T-cell (primary cell): ENCODE measurements at regions not wholly inside any gene's neighbourhood (a gene's known extent, or its start where the extent isn't known, plus 50 kb on each side); places are given as distances from the start of the nearest gene placed in this dataset.

Source experiments
- ATAC-seq, 4 experiments: fragments of 200-7000 bp in 3 of 4; fragments of 150-1000 bp in 1 of 4; cut with Tn5 transposase; replicated peaks in 1 of 4; 1 replicate in 3 of 4; 2 replicates in 1 of 4; pipeline ENCODE4 v1.10.0; 2021; ENCODE audit warnings: moderate library complexity in 3 of 4, mild to moderate bottlenecking in 2 of 4, moderate number of reproducible peaks in 1 of 4
- CTCF ChIA-PET, 2 donors: fragments of 300-600 bp; sonication (Branson Sonifier 250); formaldehyde crosslinking; loops; one replicate each; lab custom pipeline; 2022; ENCODE audit warnings: antibody characterized with exemption in 2 of 2; lab: Charles Lee
- POLR2A ChIA-PET, 2 donors: fragments of 300-600 bp; sonication (Branson Sonifier 250); formaldehyde crosslinking; loops; one replicate each; lab custom pipeline; 2022; ENCODE audit warnings: antibody characterized with exemption in 2 of 2; lab: Charles Lee
- DNase-seq, 35 experiments: peaks; one replicate each; pipeline versions ENCODE4 v3.0.0 to v3.0.0-alpha.2; 2013 to 2023
- H3K27ac ChIP-seq: one replicate; pipeline ENCODE4 v1.5.1; 2013; ENCODE audit warnings: low read length
- H3K27me3 ChIP-seq, 2 experiments: replicated peaks in 1 of 2; 1 replicate in 1 of 2; 2 replicates in 1 of 2; pipeline versions ENCODE4 v1.6.1 to v1.7.0; 2013; ENCODE audit warnings: low read length in 1 of 2, mixed read lengths in 1 of 2; ENCODE audit not compliant: control insufficient read depth in 2 of 2, insufficient read depth in 2 of 2; ENCODE audit errors: extremely low read depth in 1 of 2
- H3K36me3 ChIP-seq, 2 donors: 1 replicate in 1 of 2; 2 replicates in 1 of 2; pipeline versions ENCODE4 v1.6.1 to v1.7.0; 2013; ENCODE audit warnings: low read length in 1 of 2; ENCODE audit not compliant: control insufficient read depth in 2 of 2, insufficient read depth in 1 of 2; ENCODE audit errors: extremely low read depth in 1 of 2
- H3K4me1 ChIP-seq, 2 experiments: 1 replicate in 1 of 2; 2 replicates in 1 of 2; pipeline versions ENCODE4 v1.6.1 to v1.7.0; 2013; ENCODE audit warnings: low read length in 2 of 2, mixed read lengths in 1 of 2; ENCODE audit not compliant: insufficient read depth in 2 of 2, control insufficient read depth in 1 of 2; ENCODE audit errors: extremely low read depth in 1 of 2
- H3K4me3 ChIP-seq, 2 donors: 1 replicate in 1 of 2; 2 replicates in 1 of 2; pipeline versions ENCODE4 v1.5.1 to v1.7.0; 2013; ENCODE audit warnings: mild to moderate bottlenecking in 2 of 2, low read length in 1 of 2, moderate library complexity in 1 of 2; ENCODE audit not compliant: control insufficient read depth in 1 of 2; ENCODE audit errors: extremely low read depth in 1 of 2
- H3K9me3 ChIP-seq: 2 replicates; pipeline ENCODE4 v1.7.0; 2013
- H3K27ac Mint-ChIP-seq, 2 donors: one replicate each; pipeline ENCODE4 v1.8.0; 2020 to 2021; ENCODE audit warnings: mild to moderate bottlenecking in 2 of 2, mixed read lengths in 2 of 2
- H3K27me3 Mint-ChIP-seq, 2 donors: one replicate each; pipeline ENCODE4 v1.8.0; 2021 to 2022; ENCODE audit warnings: mixed read lengths in 2 of 2
- H3K36me3 Mint-ChIP-seq: one replicate; pipeline ENCODE4 v1.8.0; 2021; ENCODE audit warnings: mixed read lengths
- H3K4me1 Mint-ChIP-seq, 3 donors: one replicate each; pipeline ENCODE4 v1.8.0; 2020 to 2022; ENCODE audit warnings: mixed read lengths in 3 of 3, mild to moderate bottlenecking in 1 of 3
- H3K4me3 Mint-ChIP-seq, 3 donors: one replicate each; pipeline ENCODE4 v1.8.0; 2020 to 2022; ENCODE audit warnings: mild to moderate bottlenecking in 3 of 3, mixed read lengths in 3 of 3, moderate library complexity in 3 of 3
- H3K9me3 Mint-ChIP-seq, 3 donors: one replicate each; pipeline ENCODE4 v1.8.0; 2020 to 2022; ENCODE audit warnings: mixed read lengths in 3 of 3
- WGBS: methylation state at CpG from one replicate; pipeline ENCODE4 v1.1.5; 2013; ENCODE audit warnings: missing lambda C conversion rate; ENCODE audit not compliant: insufficient coverage; 5-methylcytosine and 5-hydroxymethylcytosine counted together

- Histone ChIP-seq H3K27ac (no peak overlapping the region), H3K4me3 (no peak overlapping the region), H3K4me1 (no peaks in the 10 kb centered on the region), H3K36me3 (no peaks in the 10 kb centered on the region), H3K9me3 (no peaks in the 10 kb centered on the region), H3K27me3 (peaks cover 0 to 8% of the 10 kb centered on the region in 2 experiments)
- no CpG with 5 or more reads among the region's 2 CpGs for WGBS
- H3K36me3 Mint-ChIP-seq: no peaks in the 10 kb centered on the region
- ChIA-PET CTCF (interaction anchor here in 1 of 2 donors (0.6 kb wide), 1 partner anchor 85 kb away, joined by 3 read pairs; no protein-coding TSS in a partner anchor), POLR2A (interaction anchor here in 1 of 2 donors (0.6 kb wide), 1 partner anchor 1504 kb away, joined by 4 read pairs; no protein-coding TSS in a partner anchor)
- no peak overlapping the region for H3K4me3 Mint-ChIP-seq
- no peaks in the 10 kb centered on the region for H3K9me3 Mint-ChIP-seq
- peaks cover 2 to 6% of the 10 kb centered on the region in 2 donors for H3K27me3 Mint-ChIP-seq
- no peak overlapping the region for H3K27ac Mint-ChIP-seq
- no peak for DNase-seq
- H3K4me1 Mint-ChIP-seq: no peaks in the 10 kb centered on the region
- no peak for ATAC-seq
Observed at GRCh38 chr4:25578432-25578831, 77.2 kb upstream of the SLC34A2 start.

- no peak overlapping the region for H3K4me3 ChIP-seq
- Mint-ChIP-seq H3K27me3 (peaks cover 2 to 6% of the 10 kb centered on the region in 2 donors), H3K36me3 (no peaks in the 10 kb centered on the region), H3K4me1 (no peaks in the 10 kb centered on the region), H3K4me3 (no peak overlapping the region), H3K27ac (no peak overlapping the region), H3K9me3 (no peaks in the 10 kb centered on the region)
- H3K36me3 ChIP-seq: no peaks in the 10 kb centered on the region
- 81% methylated on average over 20 of the region's 23 CpGs for WGBS
- ChIA-PET POLR2A (no interaction called here), CTCF (no interaction called here)
- no peak for DNase-seq
- peaks cover 0 to 8% of the 10 kb centered on the region in 2 experiments for H3K27me3 ChIP-seq
- H3K4me1 ChIP-seq: no peaks in the 10 kb centered on the region
- H3K27ac ChIP-seq: no peak overlapping the region
- ATAC-seq: no peak
- H3K9me3 ChIP-seq: no peaks in the 10 kb centered on the region
Observed at GRCh38 chr4:25580633-25581467, 74.8 kb upstream of the SLC34A2 start.

GRCh38 chr4:25585901-25586523 is 69.6 kb upstream of the SLC34A2 start:
- Histone ChIP-seq H3K9me3 (no peaks in the 10 kb centered on the region), H3K27ac (no peak overlapping the region), H3K4me1 (no peaks in the 10 kb centered on the region), H3K4me3 (no peak overlapping the region), H3K36me3 (no peaks in the 10 kb centered on the region), H3K27me3 (peaks cover 0 to 3% of the 10 kb centered on the region in 2 experiments)
- Mint-ChIP-seq H3K4me3 (no peak overlapping the region), H3K36me3 (no peaks in the 10 kb centered on the region), H3K4me1 (no peaks in the 10 kb centered on the region), H3K27ac (no peak overlapping the region), H3K9me3 (no peaks in the 10 kb centered on the region), H3K27me3 (peaks cover 2 to 4% of the 10 kb centered on the region in 2 donors)
- CTCF ChIA-PET: no interaction called here
- no peak for DNase-seq
- no peak for ATAC-seq
- 81% methylated on average over 6 of the region's 9 CpGs for WGBS
- POLR2A ChIA-PET: no interaction called here

- no peak overlapping the region for H3K4me3 ChIP-seq
- no peaks in the 10 kb centered on the region for H3K4me1 Mint-ChIP-seq
- H3K9me3 Mint-ChIP-seq: no peaks in the 10 kb centered on the region
- no peaks in the 10 kb centered on the region for H3K4me1 ChIP-seq
- ATAC-seq (no peak), DNase-seq (no peak)
- no peaks in the 10 kb centered on the region for H3K36me3 ChIP-seq
- no peaks in the 10 kb centered on the region for H3K36me3 Mint-ChIP-seq
- H3K27me3 Mint-ChIP-seq: no peaks in the 10 kb centered on the region
- POLR2A ChIA-PET: no interaction called here
- CTCF ChIA-PET: no interaction called here
- H3K27ac ChIP-seq: no peak overlapping the region
- no peak overlapping the region for H3K27ac Mint-ChIP-seq
- 79% methylated on average over 5 of the region's 7 CpGs for WGBS
- no peaks in the 10 kb centered on the region for H3K9me3 ChIP-seq
- no peak overlapping the region for H3K4me3 Mint-ChIP-seq
- H3K27me3 ChIP-seq: peaks cover 0 to 3% of the 10 kb centered on the region in 2 experiments
Observed at GRCh38 chr4:25588206-25588605, 67.4 kb upstream of the SLC34A2 start.

- Histone ChIP-seq H3K27me3 (peaks cover 0 to 3% of the 10 kb centered on the region in 2 experiments), H3K36me3 (no peaks in the 10 kb centered on the region), H3K4me1 (no peaks in the 10 kb centered on the region), H3K4me3 (no peak overlapping the region), H3K27ac (no peak overlapping the region), H3K9me3 (no peaks in the 10 kb centered on the region)
- Mint-ChIP-seq H3K4me3 (no peak overlapping the region), H3K9me3 (peaks cover 2 to 11% (median 10%) of the 10 kb centered on the region in 3 donors), H3K27ac (no peak overlapping the region), H3K27me3 (peaks cover 0 to 4% of the 10 kb centered on the region in 2 donors), H3K4me1 (no peaks in the 10 kb centered on the region), H3K36me3 (no peaks in the 10 kb centered on the region)
- WGBS: 83% methylated on average over 5 of the region's 5 CpGs
- no peak for DNase-seq
- CTCF ChIA-PET: no interaction called here
- POLR2A ChIA-PET: no interaction called here
- ATAC-seq: no peak
Observed at GRCh38 chr4:25590171-25590570, 65.5 kb upstream of the SLC34A2 start.

- H3K27ac ChIP-seq: no peak overlapping the region
- H3K9me3 ChIP-seq: no peaks in the 10 kb centered on the region
- ChIA-PET POLR2A (no interaction called here), CTCF (no interaction called here)
- Mint-ChIP-seq H3K36me3 (no peaks in the 10 kb centered on the region), H3K27me3 (peaks cover 0 to 4% of the 10 kb centered on the region in 2 donors), H3K4me3 (no peak overlapping the region), H3K27ac (no peak overlapping the region), H3K4me1 (no peaks in the 10 kb centered on the region), H3K9me3 (peaks cover 11 to 19% (median 12%) of the 10 kb centered on the region in 3 donors)
- no peak for ATAC-seq
- no peaks in the 10 kb centered on the region for H3K4me1 ChIP-seq
- no peak for DNase-seq
- H3K27me3 ChIP-seq: no peaks in the 10 kb centered on the region
- no peak overlapping the region for H3K4me3 ChIP-seq
- 80% methylated on average over 1 of the region's 5 CpGs for WGBS
- H3K36me3 ChIP-seq: no peaks in the 10 kb centered on the region
Observed at GRCh38 chr4:25592736-25593135, 62.9 kb upstream of the SLC34A2 start.
